Tibial nerve (tissue), 4 donors: ENCODE measurements at regions not wholly inside any gene's neighbourhood (a gene's known extent, or its start where the extent isn't known, plus 50 kb on each side); places are given as distances from the start of the nearest gene placed in this dataset.

Source experiments
- DNase-seq, 2 donors: peaks; one replicate each; pipeline ENCODE4 v3.0.0-alpha.2; 2019; ENCODE audit warnings: low spot score in 2 of 2
- H3K27ac ChIP-seq, 4 donors: fragments of 200-600 bp; sonication (generic) in 3 of 4; one replicate each; pipeline ENCODE4 v1.5.1; 2017 to 2019; ENCODE audit warnings: mild to moderate bottlenecking in 1 of 4
- H3K27me3 ChIP-seq, 2 donors: fragments of 200-600 bp; sonication (generic) in 1 of 2; one replicate each; pipeline versions ENCODE4 v1.5.1 to v1.6.0; 2017 to 2019
- H3K36me3 ChIP-seq, 3 donors: fragments of 200-600 bp; sonication (generic); one replicate each; pipeline ENCODE4 v1.5.1; 2018 to 2019
- H3K4me1 ChIP-seq, 4 donors: fragments of 200-600 bp; sonication (generic) in 3 of 4; one replicate each; pipeline ENCODE4 v1.5.1; 2017 to 2019
- H3K4me3 ChIP-seq, 4 donors: fragments of 200-600 bp; sonication (generic) in 3 of 4; one replicate each; pipeline ENCODE4 v1.5.1; 2017 to 2019; ENCODE audit warnings: mild to moderate bottlenecking in 1 of 4, moderate library complexity in 1 of 4
- H3K9me3 ChIP-seq, 4 donors: fragments of 200-600 bp; sonication (generic) in 3 of 4; one replicate each; pipeline ENCODE4 v1.5.1; 2017 to 2019
- CTCF ChIP-seq, 5 experiments: fragments of 200-600 bp in 3 of 5; fragments of 450-650 bp in 2 of 5; sonication (generic) in 3 of 5; IDR thresholded peaks; one replicate each; pipeline ENCODE4 v1.5.1; 2016 to 2019; ENCODE audit warnings: antibody characterized with exemption in 5 of 5, mild to moderate bottlenecking in 3 of 5, moderate library complexity in 2 of 5
- EP300 ChIP-seq, 2 donors: sonication (generic); formaldehyde crosslinking; IDR thresholded peaks; one replicate each; pipeline ENCODE4 v1.6.1; 2017; ENCODE audit warnings: antibody characterized with exemption in 2 of 2, mild to moderate bottlenecking in 1 of 2
- POLR2A ChIP-seq, 2 donors: fragments of 450-650 bp; IDR thresholded peaks; one replicate each; pipeline ENCODE4 v1.6.1; 2017; ENCODE audit warnings: antibody characterized with exemption in 2 of 2, mild to moderate bottlenecking in 2 of 2, moderate library complexity in 2 of 2
- WGBS, 2 donors: methylation state at CpG; one replicate each; pipeline ENCODE4 v1.1.5; 2018; 5-methylcytosine and 5-hydroxymethylcytosine counted together

- H3K27me3 ChIP-seq: no peaks in the 10 kb centered on the region
- DNase-seq: no peak
- peaks cover 0 to 14% (median 0%) of the 10 kb centered on the region in 4 donors for H3K9me3 ChIP-seq
- TF ChIP-seq EP300 (IDR thresholded peaks at IDR 0.05): no peak
- TF ChIP-seq POLR2A (IDR thresholded peaks at IDR 0.05): no peak
- no peak for TF ChIP-seq CTCF (IDR thresholded peaks at IDR 0.05)
- H3K36me3 ChIP-seq: no peaks in the 10 kb centered on the region
- peaks cover 0 to 10% (median 0%) of the 10 kb centered on the region in 4 donors for H3K4me1 ChIP-seq
- H3K4me3 ChIP-seq: no peak overlapping the region
- no peak overlapping the region for H3K27ac ChIP-seq
Measured at GRCh38 chr1:117707371-117707770, 101.5 kb downstream of the TENT5C start.

GRCh38 chr1:117708323-117709248, 102.7 kb downstream of the TENT5C start:
- Histone ChIP-seq H3K27me3 (no peaks in the 10 kb centered on the region), H3K9me3 (peaks cover 0 to 13% (median 0%) of the 10 kb centered on the region in 4 donors), H3K27ac (no peak overlapping the region), H3K4me1 (peaks cover 0 to 10% (median 0%) of the 10 kb centered on the region in 4 donors), H3K4me3 (no peak overlapping the region), H3K36me3 (no peaks in the 10 kb centered on the region)
- no peak for DNase-seq
- 69 to 73% methylated on average over 15 of the region's 15 CpGs for WGBS, 2 donors
- TF ChIP-seq EP300 (IDR thresholded peaks at IDR 0.05) (no peak), POLR2A (IDR thresholded peaks at IDR 0.05) (no peak), CTCF (IDR thresholded peaks at IDR 0.05) (no peak)

GRCh38 chr1:117709249-117709691, 103.4 kb downstream of the TENT5C start:
- TF ChIP-seq EP300 (IDR thresholded peaks at IDR 0.05) (no peak), POLR2A (IDR thresholded peaks at IDR 0.05) (no peak), CTCF (IDR thresholded peaks at IDR 0.05) (no peak)
- Histone ChIP-seq H3K4me1 (peaks cover 0 to 10% (median 0%) of the 10 kb centered on the region in 4 donors), H3K27me3 (no peaks in the 10 kb centered on the region), H3K9me3 (peaks cover 0 to 6% (median 0%) of the 10 kb centered on the region in 4 donors), H3K27ac (no peak overlapping the region), H3K36me3 (no peaks in the 10 kb centered on the region), H3K4me3 (no peak overlapping the region)
- DNase-seq: no peak
- WGBS, 2 donors: 39 to 44% methylated on average over 4 of the region's 4 CpGs

GRCh38 chr1:117710710-117711109, 104.9 kb downstream of the TENT5C start:
- Histone ChIP-seq H3K4me1 (peaks cover 0 to 10% (median 0%) of the 10 kb centered on the region in 4 donors), H3K9me3 (peaks cover 0 to 3% (median 0%) of the 10 kb centered on the region in 4 donors), H3K36me3 (no peaks in the 10 kb centered on the region), H3K27ac (no peak overlapping the region), H3K4me3 (no peak overlapping the region), H3K27me3 (no peaks in the 10 kb centered on the region)
- 87 to 89% methylated on average over 8 of the region's 8 CpGs for WGBS, 2 donors
- no peak for DNase-seq
- TF ChIP-seq EP300 (IDR thresholded peaks at IDR 0.05): no peak
- no peak for TF ChIP-seq CTCF (IDR thresholded peaks at IDR 0.05)
- no peak for TF ChIP-seq POLR2A (IDR thresholded peaks at IDR 0.05)

- no peaks in the 10 kb centered on the region for H3K36me3 ChIP-seq
- WGBS, 2 donors: 60 to 61% methylated on average over 2 of the region's 2 CpGs
- no peaks in the 10 kb centered on the region for H3K9me3 ChIP-seq
- H3K27me3 ChIP-seq: no peaks in the 10 kb centered on the region
- H3K27ac ChIP-seq: no peak overlapping the region
- TF ChIP-seq EP300 (IDR thresholded peaks at IDR 0.05): no peak
- TF ChIP-seq CTCF (IDR thresholded peaks at IDR 0.05): no peak
- TF ChIP-seq POLR2A (IDR thresholded peaks at IDR 0.05): no peak
- peaks cover 0 to 10% (median 0%) of the 10 kb centered on the region in 4 donors for H3K4me1 ChIP-seq
- no peak overlapping the region for H3K4me3 ChIP-seq
- no peak for DNase-seq
Measured at GRCh38 chr1:117712621-117713020, 106.8 kb downstream of the TENT5C start.
